ENCODE measurements at regions not wholly inside any gene's neighbourhood (a gene's known extent, or its start where the extent isn't known, plus 50 kb on each side); places are given as distances from the start of the nearest gene placed in this dataset.

DNA sequence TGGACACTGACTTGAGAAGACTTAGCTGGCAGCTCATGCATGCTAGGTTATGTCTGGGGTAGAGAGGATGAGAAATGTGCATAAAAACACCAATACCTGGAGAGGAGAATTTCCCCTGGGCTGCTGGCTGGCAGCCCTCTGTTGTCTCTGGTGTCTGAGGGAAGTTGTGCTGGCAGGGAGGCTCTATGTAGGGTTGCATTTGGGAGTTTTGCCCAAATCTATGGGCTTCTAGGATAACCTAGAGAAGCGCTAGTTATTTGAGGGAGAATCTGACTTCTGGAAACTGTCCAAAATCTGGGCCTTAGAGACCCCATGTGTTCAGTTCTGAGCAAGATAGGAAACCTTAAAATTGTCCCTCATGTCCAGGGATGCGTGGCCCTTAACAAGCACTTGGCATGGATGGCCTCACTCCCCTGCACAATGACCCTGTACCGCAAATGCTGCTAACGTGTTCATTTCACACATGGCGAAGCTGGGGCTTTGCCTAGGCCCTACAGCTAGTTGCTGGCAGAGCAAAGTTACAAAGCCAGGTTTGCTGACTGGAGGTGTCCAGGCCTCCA lies 70.3 kb upstream of the ATP2B2 start:
- TF ChIP-seq ZNF274 (IDR thresholded peaks at IDR 0.05; ENCODE audit: low read depth, low read length) = no peak
- no peak overlapping the region for H3K4me3 ChIP-seq (ENCODE audit: low read length)

DNA sequence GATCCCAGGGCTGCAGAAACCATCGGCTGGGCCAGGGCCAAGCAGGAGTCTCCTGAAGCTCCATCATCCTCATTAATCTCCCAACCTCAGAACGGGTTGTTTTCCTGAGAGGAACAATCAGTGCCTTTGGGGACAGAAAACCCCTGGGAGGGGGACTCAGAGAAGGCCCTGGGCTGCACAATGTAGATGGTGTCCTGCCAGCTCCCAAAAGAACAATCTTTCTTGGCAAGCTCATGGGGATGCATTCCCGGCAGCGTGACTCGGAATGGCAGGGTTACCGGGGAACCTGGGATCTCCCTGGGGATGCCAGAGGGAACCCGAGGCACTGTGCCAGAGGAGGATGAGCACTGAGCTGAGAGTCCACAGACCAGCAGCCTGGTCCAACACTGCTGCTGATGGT lies 72.1 kb upstream of the ATP2B2 start:
- no peak overlapping the region for H3K4me3 ChIP-seq (ENCODE audit: low read length)
- no peak for TF ChIP-seq ZNF274 (IDR thresholded peaks at IDR 0.05; ENCODE audit: low read depth, low read length)

DNA sequence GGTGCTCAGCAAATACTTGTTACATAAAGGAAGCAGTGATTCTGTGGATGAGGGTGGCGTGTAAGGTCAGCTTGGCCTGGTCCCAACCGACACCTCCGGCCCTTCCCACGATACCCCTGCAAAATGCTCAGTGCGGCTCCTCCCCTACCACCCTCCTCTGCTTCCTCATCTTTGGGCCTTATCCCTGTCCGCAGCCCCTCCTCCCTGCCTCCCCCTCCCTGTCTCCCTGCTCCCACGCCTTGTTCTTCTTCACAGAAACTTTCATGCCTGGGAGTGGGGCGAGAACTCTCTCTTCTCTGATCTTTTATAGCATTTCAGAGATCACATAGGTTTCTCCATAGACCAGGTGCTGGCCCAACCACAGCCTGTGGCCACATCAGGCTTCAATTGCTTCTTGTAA lies 75.0 kb upstream of the ATP2B2 start:
- TF ChIP-seq ZNF274 (IDR thresholded peaks at IDR 0.05; ENCODE audit: low read depth, low read length) = no peak
- no peak overlapping the region for H3K4me3 ChIP-seq (ENCODE audit: low read length)

DNA sequence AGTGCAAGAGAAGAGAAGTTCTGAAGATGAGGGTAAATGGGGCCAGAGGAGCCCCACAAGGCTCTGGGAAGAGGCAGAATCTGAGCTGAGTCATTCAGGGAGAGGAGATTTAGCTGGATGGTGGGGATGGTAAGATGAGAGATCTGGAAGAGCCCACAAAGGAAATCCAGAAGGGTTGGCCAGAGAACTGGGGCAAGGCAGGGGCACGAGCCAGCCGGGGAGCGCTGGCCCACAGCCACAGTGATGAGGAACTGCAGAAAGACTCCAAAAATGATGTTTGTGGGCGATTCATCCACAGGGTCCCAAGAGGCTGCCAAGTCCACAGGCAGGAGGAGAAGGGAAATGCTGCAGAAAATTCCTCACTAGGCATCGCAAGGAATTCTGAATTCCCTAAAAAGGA lies 75.9 kb upstream of the ATP2B2 start:
- TF ChIP-seq ZNF274 (IDR thresholded peaks at IDR 0.05; ENCODE audit: low read depth, low read length) = no peak
- H3K4me3 ChIP-seq (ENCODE audit: low read length) = no peak overlapping the region

DNA sequence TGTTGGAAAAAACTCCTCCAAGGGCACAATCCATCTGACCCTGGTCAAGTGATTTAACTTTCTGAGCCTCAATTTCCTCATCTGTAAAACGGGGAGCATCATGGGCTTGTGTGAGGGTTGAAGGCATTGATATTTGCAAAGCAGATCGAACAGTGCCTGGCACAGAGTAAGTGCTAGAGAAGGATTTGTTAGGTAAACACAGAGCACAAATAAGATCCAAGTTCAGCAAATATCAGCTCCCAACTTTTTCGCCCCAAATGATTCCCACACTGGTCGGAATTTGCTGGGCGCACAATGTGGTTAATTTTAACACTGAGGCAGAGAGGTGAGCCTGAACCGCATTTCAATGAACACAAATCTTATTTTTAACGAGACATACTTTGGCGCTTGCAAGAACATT lies 76.3 kb upstream of the ATP2B2 start:
- no peak overlapping the region for H3K4me3 ChIP-seq (ENCODE audit: low read length)
- no peak for TF ChIP-seq ZNF274 (IDR thresholded peaks at IDR 0.05; ENCODE audit: low read depth, low read length)

DNA sequence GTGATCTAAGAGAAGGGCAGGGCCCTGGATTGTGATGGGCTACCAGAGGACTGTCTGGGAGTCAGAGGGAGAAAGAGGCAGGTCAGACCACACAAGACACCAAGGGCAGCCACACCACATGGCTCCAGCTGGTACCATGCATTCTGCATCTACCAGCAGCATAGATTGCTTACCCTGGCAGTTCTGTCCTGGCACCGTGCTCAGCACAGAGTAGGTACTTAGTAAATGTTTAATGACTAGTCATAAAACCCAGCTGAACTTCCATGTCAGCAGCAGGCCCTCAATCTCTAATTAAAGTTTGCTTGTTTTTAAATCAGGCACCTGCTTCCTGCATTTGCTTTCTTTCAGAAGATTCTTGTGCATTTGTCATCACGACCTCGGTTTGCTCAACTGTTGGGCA lies 77.3 kb upstream of the ATP2B2 start:
- no peak for TF ChIP-seq ZNF274 (IDR thresholded peaks at IDR 0.05; ENCODE audit: low read depth, low read length)

DNA sequence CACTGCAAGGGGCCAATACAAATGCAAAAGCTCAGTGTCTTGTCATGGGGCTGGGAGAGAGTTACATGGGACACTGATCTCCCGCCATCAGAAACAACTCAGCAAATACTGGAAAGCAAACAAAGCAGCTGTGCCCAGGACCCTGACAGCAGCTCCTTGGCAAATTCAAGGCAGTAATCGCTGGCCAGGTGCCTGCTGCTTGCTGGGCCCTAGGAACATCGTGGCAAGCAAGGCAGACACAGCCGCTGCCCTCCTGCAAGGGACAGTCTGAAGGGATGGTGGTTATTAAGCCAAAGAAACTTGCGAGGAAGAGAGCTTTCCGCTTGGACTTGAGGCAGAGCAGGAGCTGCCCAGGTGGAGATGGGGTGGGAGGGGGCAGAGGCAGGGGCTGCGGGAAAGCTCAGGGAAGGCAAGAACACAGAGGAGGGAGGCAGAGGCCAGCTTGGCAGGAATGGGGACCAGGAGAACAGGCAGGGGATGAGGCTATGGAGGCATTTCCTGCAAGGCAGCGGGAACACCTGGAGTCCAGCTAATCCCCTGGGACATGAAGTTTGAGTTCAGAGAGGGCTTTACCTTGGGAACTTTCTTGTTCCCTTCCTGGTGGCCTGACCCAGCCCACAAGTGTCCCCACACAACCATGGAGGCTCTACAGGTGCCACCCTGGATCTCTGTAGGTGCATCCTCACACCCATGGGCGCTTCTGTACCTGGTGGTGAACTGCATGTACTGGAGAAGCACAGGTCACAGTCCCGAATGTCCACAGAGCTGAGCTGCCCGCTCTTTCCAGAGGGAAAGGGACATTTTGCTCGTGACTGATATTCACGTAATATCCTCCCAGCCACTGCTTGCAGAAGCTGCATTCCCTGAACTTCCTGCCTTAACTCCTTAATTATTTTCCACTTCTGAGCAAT lies 78.7 kb upstream of the ATP2B2 start:
- TF ChIP-seq ZNF274 (IDR thresholded peaks at IDR 0.05; ENCODE audit: low read depth, low read length) = no peak
- H3K4me3 ChIP-seq (ENCODE audit: low read length) = no peak overlapping the region

More for the DNA sequence above, 77.3 kb upstream of the ATP2B2 start:
- no peak overlapping the region for H3K4me3 ChIP-seq (ENCODE audit: low read length)

DNA sequence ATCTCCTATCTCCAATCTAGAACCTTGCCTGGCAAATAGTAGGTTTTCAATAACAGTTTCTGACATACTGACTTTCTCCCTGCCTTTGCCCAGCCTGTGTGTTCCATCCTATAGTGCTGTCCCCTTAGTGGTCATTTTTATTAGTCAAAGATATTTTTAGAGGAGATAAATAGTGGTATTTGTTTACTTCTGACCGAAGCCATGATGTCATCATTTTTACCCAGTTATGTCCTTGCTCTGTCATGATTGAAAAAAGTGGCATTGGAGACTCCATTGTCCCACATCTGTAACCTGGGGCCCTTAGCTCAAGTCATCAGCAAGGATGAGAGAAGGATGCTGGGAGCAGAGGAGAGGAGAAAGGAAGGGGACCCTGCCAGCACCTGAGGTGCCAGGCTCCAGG lies 80.6 kb upstream of the ATP2B2 start:
- no peak for TF ChIP-seq ZNF274 (IDR thresholded peaks at IDR 0.05; ENCODE audit: low read depth, low read length)
- H3K4me3 ChIP-seq (ENCODE audit: low read length) = no peak overlapping the region

DNA sequence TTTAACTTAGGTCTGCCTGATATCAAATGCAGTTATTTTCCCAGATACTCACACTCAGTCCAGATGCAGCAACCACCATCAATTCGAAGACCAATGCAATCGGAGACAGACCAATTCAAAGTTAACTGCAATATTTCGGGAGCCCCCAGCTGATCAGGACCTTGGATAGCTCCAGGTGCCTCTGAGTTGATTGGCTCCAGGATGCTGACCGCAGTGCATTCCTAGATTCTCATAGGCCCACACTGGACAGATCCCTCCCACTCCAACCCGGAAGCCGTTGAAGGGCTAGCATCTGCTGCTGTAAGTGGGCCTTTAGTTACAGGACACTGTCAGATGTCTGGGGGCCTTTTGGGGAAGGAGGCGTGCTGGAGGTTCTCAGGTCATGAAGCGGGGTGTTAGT lies 89.5 kb upstream of the ATP2B2 start:
- no peak overlapping the region for H3K4me3 ChIP-seq (ENCODE audit: low read length)
- TF ChIP-seq ZNF274 (IDR thresholded peaks at IDR 0.05; ENCODE audit: low read depth, low read length) = no peak

DNA sequence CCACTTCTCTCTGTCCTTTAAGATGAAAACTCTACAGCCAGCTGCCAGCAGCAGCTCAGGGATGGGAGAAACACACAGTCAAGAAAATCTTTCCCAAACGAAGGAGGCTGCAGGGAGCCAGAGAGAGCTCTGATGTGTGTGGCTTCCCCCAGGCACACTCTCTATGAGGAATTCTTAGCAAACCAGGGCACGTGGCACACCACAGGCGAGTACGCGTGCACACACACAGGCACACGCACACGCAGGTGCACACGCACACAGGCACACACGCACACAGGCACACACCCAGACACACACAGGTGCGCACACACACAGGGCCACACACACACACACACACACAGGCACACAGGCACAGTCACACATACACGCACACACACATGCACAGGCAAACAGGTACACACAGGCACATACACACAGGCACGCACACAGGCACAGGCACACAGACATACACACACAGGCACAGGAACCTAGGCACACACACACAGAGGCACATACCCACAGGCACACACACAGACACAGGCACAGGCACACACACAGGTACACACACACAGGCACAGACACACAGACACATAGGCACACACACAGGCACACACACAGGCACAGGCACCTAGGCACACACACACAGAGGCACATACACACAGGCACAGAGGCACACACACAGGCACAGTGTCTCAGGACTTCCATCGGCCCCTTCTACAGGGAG lies 91.5 kb upstream of the ATP2B2 start:
- TF ChIP-seq ZNF274 (IDR thresholded peaks at IDR 0.05; ENCODE audit: low read depth, low read length) = no peak

DNA sequence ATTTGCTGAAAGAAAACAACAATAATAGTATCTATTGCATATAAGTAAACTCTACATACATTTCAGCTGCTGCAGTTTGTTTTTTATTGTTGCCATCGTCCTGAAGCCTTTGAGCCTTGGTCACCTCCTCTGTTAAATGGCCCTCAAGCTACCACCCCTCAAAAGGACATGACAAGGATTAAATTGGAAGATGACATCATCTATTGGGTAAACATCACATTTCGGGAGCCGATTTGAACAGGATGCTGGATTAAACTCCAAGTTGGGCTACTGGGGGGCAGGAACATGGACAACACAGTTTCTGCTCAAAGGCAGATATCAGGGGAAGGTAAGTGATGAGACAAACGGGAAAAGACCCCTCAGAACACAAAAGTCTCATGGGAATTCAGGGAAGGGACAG lies 92.3 kb upstream of the ATP2B2 start:
- TF ChIP-seq ZNF274 (IDR thresholded peaks at IDR 0.05; ENCODE audit: low read depth, low read length) = no peak
- H3K4me3 ChIP-seq (ENCODE audit: low read length) = no peak overlapping the region

More for the DNA sequence above, 91.5 kb upstream of the ATP2B2 start:
- no peak overlapping the region for H3K4me3 ChIP-seq (ENCODE audit: low read length)

DNA sequence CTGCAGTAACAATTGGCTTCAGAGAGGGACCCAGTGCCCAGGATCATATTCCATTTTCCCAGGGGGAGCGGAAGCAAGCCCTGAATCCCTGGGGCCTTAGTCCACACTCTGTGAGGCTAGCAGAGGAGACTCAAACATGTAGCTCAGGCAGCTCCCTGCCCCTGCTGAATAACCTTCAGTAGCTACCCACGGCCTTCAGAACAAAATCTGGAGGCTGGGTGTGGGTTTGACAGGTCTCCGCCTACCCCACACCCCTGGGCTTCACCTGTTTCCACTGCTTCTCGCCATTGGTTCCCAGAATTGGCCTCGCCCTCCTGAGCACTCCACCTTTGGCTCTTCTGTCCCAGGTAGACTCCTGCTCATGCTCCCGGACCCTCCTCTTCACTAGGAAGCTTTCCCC lies 93.6 kb upstream of the ATP2B2 start:
- no peak overlapping the region for H3K4me3 ChIP-seq (ENCODE audit: low read length)
- TF ChIP-seq ZNF274 (IDR thresholded peaks at IDR 0.05; ENCODE audit: low read depth, low read length) = no peak

DNA sequence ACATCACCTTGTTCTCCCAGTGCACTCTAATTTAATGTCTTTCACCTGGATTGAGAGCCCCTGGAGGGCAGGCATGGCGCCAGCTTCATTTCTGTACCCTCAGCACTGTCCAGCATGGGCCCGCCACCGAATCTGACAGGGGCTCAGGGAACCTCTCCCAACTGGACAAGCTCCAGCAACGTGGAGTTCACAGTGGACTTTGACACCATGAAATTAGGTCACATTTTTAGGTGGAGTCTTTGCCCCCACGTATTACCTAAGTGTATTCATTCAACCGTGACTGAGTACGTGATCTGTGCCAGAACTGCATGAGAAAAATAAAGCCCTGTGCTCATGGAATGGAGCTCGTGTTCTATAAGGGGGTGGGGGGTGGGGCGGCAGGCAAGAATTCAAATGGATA lies 94.1 kb upstream of the ATP2B2 start:
- H3K4me3 ChIP-seq (ENCODE audit: low read length) = no peak overlapping the region
- TF ChIP-seq ZNF274 (IDR thresholded peaks at IDR 0.05; ENCODE audit: low read depth, low read length) = no peak

DNA sequence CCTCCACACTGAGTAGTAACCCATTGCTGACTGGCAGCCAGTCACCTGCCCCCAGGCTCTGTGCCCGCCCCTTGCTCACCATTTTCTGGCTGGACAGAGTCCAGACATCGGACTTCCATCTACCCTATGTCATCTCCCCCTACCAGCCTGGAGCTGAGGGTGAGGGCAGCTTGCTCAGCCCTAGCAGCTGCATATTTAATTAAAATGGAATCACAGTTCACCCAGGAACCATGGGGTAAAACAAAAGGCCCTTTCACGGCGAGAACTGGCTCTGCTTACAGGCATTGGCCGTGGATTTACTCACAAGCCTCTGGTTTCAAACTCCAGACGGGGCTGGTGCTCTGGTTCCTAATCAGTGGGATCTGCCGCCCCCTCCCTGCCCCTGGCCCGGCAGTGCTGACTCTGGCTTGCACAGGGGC lies 94.9 kb upstream of the ATP2B2 start:
- no peak overlapping the region for H3K4me3 ChIP-seq (ENCODE audit: low read length)
- TF ChIP-seq ZNF274 (IDR thresholded peaks at IDR 0.05; ENCODE audit: low read depth, low read length) = no peak

DNA sequence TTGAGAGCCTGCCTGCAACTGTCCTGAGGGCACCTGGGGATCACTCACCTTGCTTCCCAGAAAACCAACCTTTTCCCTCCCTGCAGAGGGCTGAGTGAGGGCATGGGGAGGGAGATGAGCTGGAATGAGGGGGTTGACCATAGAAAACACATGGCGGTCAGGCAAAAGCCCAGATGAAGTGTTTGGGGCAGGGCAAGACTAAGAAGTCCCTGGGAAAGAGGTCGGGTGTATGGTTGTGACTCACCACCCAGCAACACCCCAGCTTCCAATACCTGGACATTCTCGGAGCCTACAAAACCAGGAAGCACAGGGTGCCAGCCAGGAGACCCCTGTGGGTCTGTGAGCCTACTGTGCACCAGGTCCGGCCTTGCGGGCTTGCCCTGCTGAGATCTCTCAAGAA lies 95.3 kb upstream of the ATP2B2 start:
- no peak for TF ChIP-seq ZNF274 (IDR thresholded peaks at IDR 0.05; ENCODE audit: low read depth, low read length)
- no peak overlapping the region for H3K4me3 ChIP-seq (ENCODE audit: low read length)

All from GM08714 (cell line).